GM18505 (cell line): ENCODE measurements at regions not wholly inside any gene's neighbourhood (a gene's known extent, or its start where the extent isn't known, plus 50 kb on each side); places are given as distances from the start of the nearest gene placed in this dataset.

Experiments used
- ATAC-seq: cut with Tn5 transposase; IDR thresholded peaks from one replicate; pipeline ENCODE4 v1.9.1; 2021; ENCODE audit not compliant: unreplicated experiment
- POLR2A ChIP-seq: IDR thresholded peaks from 4 replicates; pipeline ENCODE4 v1.6.1; 2011; ENCODE audit warnings: borderline replicate concordance; ENCODE audit not compliant: insufficient read depth, insufficient read length; ENCODE audit errors: extremely low read depth

DNA sequence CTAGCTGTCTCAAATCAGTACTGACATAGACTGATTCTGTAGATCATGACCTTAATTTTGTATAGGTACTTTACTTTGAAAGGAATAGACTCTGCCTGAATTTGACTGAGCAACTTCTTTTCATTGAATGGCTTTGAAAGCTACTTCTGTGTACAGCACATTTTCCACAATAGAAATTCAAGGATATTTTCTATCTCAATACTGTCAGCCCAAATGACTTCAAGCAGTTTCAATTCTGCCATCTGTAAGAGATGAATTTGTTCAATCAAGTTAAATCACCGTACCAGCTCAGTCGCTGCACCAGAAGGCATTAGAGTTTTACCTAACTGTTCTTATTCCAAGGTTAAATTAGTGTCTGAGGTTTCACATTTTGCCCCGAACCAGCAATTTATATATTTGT is 107.0 kb upstream of the EYS start:
- no peak for TF ChIP-seq POLR2A
- ATAC-seq = no peak

DNA sequence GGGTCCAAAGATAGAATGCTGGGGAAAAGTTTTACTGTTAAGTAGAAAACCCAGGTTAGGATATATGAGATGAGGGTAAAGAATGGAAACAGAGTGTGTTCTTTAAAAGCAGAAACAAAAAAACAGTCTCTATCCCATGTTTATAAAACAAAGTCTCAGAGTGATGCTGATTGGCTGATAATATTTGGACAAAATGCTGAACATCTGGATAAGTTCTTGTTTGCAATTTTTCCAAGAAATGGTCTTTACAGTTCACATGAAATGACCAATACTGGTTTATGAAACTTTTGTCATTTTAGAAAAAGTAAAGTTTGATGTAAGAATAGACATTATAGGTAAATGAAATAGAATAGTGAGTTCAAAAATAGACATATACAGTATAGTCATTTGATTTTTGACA is 96.2 kb upstream of the EYS start:
- no peak for ATAC-seq
- no peak for TF ChIP-seq POLR2A

DNA sequence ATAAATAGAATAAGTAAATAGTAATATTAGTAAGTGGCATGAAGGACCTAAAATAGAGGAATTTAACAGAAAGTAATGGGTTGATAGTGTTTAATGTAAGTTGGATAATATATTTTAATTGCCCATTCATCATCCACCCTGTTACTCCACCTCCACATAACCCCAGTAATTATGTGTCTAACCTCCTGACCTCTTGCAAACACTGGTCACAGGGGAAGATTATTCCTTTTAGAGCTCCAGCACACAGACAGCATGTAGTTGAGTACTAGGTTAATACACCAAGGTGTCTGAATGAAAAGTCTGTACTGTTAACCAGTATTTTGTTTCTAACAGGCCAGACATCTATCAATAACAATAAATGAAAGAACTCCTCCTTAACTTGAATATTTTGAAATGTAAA is 92.4 kb upstream of the EYS start:
- no peak for ATAC-seq
- TF ChIP-seq POLR2A = no peak

DNA sequence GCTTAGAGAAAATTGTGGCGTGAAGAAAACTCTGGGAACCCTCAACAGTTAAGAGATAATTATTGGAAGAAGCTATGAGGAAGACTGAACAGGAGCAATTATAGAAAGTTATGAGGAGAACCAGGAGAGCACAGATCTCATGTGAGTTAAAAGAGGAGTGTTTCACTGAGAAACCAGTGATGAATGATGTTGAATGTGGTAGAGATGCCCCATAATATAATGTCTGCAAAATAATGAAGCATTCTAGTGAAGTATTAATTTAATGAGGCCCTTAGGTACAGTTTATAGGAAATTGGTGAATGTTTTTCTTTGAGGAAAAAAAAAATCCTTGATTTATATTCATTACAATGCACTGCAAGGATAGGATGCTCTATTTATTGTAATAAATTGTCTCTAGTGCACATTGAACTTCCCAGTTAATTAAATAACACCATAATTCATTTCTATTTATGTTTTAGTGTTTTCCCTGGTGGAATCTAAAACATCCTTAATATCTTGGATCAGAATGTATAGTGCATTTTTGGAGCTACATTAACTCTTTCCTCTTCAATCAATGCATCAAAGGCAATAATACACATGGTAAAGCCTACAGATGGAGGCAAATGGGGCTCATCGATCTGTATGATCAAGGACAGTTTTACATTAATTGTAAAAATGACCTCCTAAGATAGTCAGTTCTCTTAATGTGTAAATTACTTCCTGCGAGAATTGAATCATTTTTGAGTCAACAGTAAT is 91.4 kb upstream of the EYS start:
- TF ChIP-seq POLR2A = no peak
- no peak for ATAC-seq

DNA sequence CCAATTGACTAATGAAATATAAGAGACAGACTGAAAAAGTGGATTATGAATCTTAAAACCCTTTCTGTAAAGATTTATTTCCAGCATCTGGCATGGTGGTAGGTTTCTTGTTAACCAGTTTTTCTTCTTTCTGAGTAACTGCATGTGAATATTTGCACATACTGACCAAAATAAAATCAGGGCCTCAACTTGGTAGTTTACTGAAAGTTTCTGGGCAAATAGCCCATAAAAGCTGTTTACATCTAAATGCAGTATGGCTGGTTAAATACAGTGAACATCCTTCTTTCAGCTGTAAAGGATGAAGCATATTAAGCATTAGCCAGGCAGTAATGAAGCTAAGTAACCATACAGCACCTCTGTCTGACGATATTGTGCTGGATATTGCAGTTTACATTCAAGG is 83.6 kb upstream of the EYS start:
- no peak for TF ChIP-seq POLR2A
- no peak for ATAC-seq

DNA sequence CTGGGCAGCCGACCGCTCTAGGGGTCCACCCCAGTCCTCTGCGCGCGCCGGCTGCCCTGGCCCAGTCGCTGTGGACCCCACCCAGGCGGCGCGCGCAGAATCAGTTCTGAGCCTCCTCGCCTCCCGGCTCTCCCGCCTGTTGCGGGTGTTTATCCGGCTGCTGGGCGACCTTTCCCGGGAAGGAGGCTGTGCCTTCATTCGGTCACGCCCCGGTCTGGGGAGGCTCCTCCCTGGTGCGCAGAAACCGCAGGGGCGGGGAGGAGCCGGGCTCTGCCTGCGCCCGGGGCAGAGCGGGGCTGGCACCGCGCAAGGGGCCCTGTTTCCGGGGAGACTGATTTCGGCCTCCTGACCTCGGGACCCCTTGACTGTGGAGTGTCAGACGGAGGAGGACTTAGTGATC is 80.8 kb upstream of the EYS start:
- ATAC-seq = no peak
- TF ChIP-seq POLR2A = no peak

DNA sequence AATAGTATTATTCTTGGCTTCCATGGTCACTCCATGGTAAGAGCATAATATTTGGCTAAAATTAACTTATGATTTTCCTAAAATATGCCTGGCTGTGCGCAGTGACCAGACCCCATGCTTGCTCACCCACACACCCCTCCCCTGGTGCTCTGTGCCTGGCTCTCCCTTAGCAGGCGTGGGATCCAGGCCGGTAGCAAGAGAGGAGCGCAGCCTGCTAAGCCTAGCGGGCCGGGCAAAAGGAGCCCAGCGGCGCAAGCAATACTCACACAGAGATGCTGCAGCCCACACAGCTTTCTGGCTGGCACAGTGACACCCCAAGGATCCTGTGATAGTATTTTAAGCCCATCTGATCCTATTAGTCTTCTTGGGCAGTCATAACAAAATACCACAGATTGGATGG is 79.8 kb upstream of the EYS start:
- ATAC-seq = no peak
- no peak for TF ChIP-seq POLR2A

DNA sequence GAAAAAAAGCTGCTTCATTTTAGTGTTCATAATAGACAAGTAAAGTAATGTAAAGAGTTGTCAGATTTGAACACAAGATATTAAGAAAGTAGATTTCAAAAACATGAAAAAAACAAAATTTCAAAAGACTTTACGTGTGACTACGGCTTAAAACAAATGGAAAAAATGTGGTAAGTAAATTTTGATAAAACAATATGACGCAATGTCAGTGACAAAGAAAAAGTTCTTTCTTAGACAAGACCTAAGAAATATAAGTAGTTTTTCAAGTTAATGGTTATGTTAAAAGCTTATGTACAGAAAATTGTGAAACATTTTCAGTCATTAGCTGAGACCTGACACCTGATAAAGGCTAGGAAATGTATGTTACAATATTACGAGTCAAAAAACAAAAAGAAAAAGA is 73.7 kb upstream of the EYS start:
- no peak for TF ChIP-seq POLR2A

DNA sequence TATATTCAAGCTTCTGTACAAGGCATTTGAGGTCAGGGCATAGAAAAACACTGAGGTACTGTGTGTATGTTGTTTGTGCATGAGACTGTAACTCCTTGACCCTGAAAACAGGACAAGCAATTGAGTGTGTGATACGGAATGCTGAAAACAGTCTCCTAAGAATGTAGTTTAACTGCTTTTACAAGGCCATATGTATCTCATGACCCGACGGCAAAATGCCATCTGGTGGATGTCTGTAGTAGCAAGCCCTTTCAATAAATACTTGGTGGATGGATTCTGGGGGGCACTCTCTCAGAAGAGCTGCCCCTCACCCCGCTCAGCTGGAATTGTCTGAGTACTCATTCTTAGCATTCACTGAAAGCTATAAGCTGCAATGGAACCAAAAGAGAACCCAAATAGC is 69.3 kb upstream of the EYS start:
- no peak for TF ChIP-seq POLR2A
- ATAC-seq = no peak

More for the DNA sequence above, 73.7 kb upstream of the EYS start:
- ATAC-seq = no peak

DNA sequence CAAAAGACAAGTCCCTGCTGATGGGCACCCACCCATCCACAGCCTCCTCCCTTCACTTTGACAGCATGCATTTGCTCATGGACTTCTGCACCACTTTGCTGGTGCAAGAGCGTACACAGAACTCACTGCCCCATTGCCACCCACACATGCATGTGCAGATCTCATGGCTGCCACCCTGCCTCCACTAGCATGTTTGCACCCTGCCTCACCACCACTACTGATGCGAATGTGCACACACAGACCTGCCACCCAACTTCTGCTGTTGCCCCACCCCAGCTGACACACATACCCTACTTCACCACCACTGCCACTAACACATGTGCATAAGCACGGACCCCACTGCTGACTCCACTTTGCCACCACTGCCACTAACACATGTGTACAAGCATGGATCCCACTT is 64.9 kb upstream of the EYS start:
- no peak for TF ChIP-seq POLR2A
- ATAC-seq = no peak

DNA sequence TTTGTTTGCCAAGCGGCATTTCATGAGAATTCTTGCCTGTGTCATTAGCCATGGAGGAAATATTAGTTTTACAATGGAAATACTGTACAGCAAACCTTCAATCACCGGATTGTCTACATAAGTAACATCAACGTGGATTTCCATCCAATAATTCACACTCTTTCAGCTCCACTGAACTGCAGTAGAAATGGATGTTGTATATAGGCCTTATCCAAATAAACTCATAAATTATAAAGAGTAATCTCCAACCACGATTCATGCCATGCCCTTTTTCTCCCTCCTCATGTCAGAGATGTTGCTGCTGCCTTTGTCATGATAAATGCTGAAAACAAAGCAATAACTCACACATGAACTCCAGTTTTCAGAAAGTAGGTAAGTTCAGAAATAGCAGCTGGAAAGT is 54.9 kb upstream of the EYS start:
- ATAC-seq = no peak
- no peak for TF ChIP-seq POLR2A

DNA sequence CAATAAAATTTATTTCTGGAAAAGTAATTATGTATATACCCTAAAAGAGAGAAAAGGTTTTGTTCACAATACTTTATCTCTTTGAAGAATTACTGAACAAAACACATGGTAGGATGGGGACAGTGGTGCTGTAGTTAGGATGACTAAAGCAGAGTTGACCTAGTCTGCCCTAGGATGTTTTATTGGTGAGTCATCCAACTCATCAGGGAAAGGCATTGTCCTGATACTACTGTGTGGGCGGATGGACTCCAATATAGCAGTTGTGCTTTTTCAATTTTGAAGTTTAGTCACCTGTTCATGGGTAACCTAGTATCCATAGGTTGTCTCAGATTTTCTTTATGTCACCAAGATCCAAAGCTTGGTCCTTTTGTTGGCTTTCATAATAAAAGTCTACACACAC is 53.3 kb upstream of the EYS start:
- no peak for ATAC-seq
- no peak for TF ChIP-seq POLR2A
